ENCODE measurements at regions not wholly inside any gene's neighbourhood (a gene's known extent, or its start where the extent isn't known, plus 50 kb on each side); places are given as distances from the start of the nearest gene placed in this dataset.
"Not testable (repeated sequence)": the region's sequence is repeated elsewhere in the genome, so short reads cannot be mapped to it uniquely, and the experiment has no call there.

- not testable (repeated sequence) for DNase-seq
Observed at GRCh38 chr10:46204482-46205102, 82.2 kb upstream of the ANTXRL start.

- not testable (repeated sequence) for DNase-seq
Observed at GRCh38 chr10:46210427-46210826, 76.4 kb upstream of the ANTXRL start.

GRCh38 chr10:46215426-46215825, 71.4 kb upstream of the ANTXRL start:
- no peak for DNase-seq

- no peak for DNase-seq
Observed at GRCh38 chr10:46216003-46216634, 70.7 kb upstream of the ANTXRL start.

GRCh38 chr10:46216836-46217751, 69.7 kb upstream of the ANTXRL start:
- DNase-seq, result no peak

- DNase-seq, result no peak
Observed at GRCh38 chr10:46217752-46218453, 68.9 kb upstream of the ANTXRL start.

GRCh38 chr10:46218921-46219320, 67.9 kb upstream of the ANTXRL start:
- no peak for DNase-seq

- DNase-seq, result not testable (repeated sequence)
Observed at GRCh38 chr10:46219431-46219990, 67.3 kb upstream of the ANTXRL start.

GRCh38 chr10:46220187-46220586, 66.6 kb upstream of the ANTXRL start:
- no peak for DNase-seq

- DNase-seq, result no peak
Observed at GRCh38 chr10:46220872-46221538, 65.8 kb upstream of the ANTXRL start.

GRCh38 chr10:46222364-46222935, 64.3 kb upstream of the ANTXRL start:
- DNase-seq, result no peak

GRCh38 chr10:46223064-46223480, 63.7 kb upstream of the ANTXRL start:
- DNase-seq, result peak; percentile 21

- no peak for DNase-seq
Observed at GRCh38 chr10:46223626-46224413, 63.0 kb upstream of the ANTXRL start.

GRCh38 chr10:46224414-46224682, 62.4 kb upstream of the ANTXRL start:
- no peak for DNase-seq

- no peak for DNase-seq
Observed at GRCh38 chr10:46225597-46225996, 61.2 kb upstream of the ANTXRL start.

GRCh38 chr10:46226232-46226631, 60.6 kb upstream of the ANTXRL start:
- DNase-seq, result no peak

- DNase-seq, result no peak
Observed at GRCh38 chr10:46226900-46227558, 59.8 kb upstream of the ANTXRL start.

- DNase-seq, result no peak
Observed at GRCh38 chr10:46227571-46227935, 59.2 kb upstream of the ANTXRL start.

- no peak for DNase-seq
Observed at GRCh38 chr10:46227936-46228562, 58.7 kb upstream of the ANTXRL start.

- peak; percentile 67 for DNase-seq
Observed at GRCh38 chr10:46228563-46229071, 58.2 kb upstream of the ANTXRL start.

Measured in activated CD4-positive, alpha-beta T cell treated with anti-CD3 and anti-CD28 coated beads, Interleukin-10, Interleukin-2, amounts not matched to agents 100 ng/mL and 50 ng/mL, durations not matched to agents 16 hours and 8 hours (primary cell).